RWPE2 (cell line): ENCODE measurements at regions not wholly inside any gene's neighbourhood (a gene's known extent, or its start where the extent isn't known, plus 50 kb on each side); places are given as distances from the start of the nearest gene placed in this dataset.
A peak's percentile ranks its signal among the peaks of the same experiment; 100 is the strongest.

Source experiments
- ATAC-seq: fragments of 200-7000 bp; cut with Tn5 transposase; 3 replicates; pipeline ENCODE4 v1.9.1; 2021; ENCODE audit warnings: low read depth
- DNase-seq: peaks from one replicate; pipeline ENCODE4 v3.0.0-alpha.2; 2020; ENCODE audit warnings: low spot score
- H3K27ac ChIP-seq: fragments of 450-650 bp; 2 replicates; pipeline ENCODE4 v1.5.1; 2017; ENCODE audit warnings: mild to moderate bottlenecking; ENCODE audit not compliant: poor library complexity, severe bottlenecking
- H3K27me3 ChIP-seq: fragments of 250-450 bp; sonication (Bioruptor Pico); 2 replicates; pipeline ENCODE4 v1.5.1; 2021; ENCODE audit warnings: mild to moderate bottlenecking, moderate library complexity; ENCODE audit not compliant: insufficient read depth, poor library complexity, severe bottlenecking
- H3K36me3 ChIP-seq: fragments of 250-450 bp; sonication (Bioruptor Pico); 2 replicates; pipeline ENCODE4 v1.5.1; 2020; ENCODE audit warnings: low read depth, mild to moderate bottlenecking, moderate library complexity
- H3K4me1 ChIP-seq: fragments of 250-450 bp; sonication (Bioruptor Pico); 2 replicates; pipeline ENCODE4 v1.5.1; 2021; ENCODE audit warnings: mild to moderate bottlenecking, moderate library complexity; ENCODE audit not compliant: insufficient read depth, poor library complexity, severe bottlenecking
- H3K4me3 ChIP-seq: fragments of 250-450 bp; sonication (Bioruptor Pico); 2 replicates; pipeline ENCODE4 v1.5.1; 2021; ENCODE audit warnings: mild to moderate bottlenecking, moderate library complexity; ENCODE audit not compliant: severe bottlenecking
- H3K9me3 ChIP-seq: fragments of 250-450 bp; sonication (Bioruptor Pico); 2 replicates; pipeline ENCODE4 v1.5.1; 2021; ENCODE audit warnings: mild to moderate bottlenecking, moderate library complexity; ENCODE audit not compliant: severe bottlenecking
- TF ChIP-seq, protein P1 (sequence below): fragments of 450-650 bp; IDR thresholded peaks from one replicate; pipeline ENCODE4 v1.5.1; 2017; ENCODE audit warnings: mild to moderate bottlenecking, moderate library complexity; ENCODE audit not compliant: poor library complexity, severe bottlenecking

DNA sequence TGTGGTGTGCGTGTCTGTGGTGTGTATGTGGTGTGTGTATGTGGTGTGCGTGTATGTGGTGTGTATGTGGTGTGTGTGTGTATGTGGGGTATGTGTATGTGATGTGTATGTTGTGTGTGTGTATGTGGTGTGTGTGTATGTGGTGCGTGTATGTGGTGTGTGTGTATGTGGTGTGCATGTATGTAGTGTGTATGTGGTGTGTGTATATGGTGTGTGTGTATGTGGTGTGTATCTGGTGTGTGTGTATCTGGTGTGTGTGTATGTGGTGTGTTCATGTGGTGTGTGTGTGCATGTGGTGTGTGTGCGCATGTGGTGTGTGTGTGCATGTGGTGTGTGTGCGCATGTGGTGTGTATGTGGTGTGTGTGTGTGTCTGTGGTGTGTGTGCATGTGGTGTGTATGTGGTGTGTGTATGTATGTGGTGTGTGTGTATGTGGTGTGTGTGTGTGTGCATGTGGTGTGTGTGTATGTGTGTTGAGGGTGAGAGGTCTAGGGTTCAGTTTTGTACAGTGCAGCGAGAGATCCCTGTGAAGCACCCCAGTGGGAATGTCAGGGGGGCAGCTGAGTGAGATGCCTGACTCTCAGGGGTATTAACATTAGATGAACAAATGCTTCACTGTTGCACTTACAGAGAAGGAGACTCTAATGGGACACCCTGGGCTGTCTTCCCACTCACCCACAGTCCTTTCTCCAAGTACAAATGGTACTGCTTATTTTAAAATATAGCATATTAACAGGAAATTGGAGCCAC, 61.3 kb upstream of the MEDAG start:
- peak; percentile 59 for ATAC-seq

DNA sequence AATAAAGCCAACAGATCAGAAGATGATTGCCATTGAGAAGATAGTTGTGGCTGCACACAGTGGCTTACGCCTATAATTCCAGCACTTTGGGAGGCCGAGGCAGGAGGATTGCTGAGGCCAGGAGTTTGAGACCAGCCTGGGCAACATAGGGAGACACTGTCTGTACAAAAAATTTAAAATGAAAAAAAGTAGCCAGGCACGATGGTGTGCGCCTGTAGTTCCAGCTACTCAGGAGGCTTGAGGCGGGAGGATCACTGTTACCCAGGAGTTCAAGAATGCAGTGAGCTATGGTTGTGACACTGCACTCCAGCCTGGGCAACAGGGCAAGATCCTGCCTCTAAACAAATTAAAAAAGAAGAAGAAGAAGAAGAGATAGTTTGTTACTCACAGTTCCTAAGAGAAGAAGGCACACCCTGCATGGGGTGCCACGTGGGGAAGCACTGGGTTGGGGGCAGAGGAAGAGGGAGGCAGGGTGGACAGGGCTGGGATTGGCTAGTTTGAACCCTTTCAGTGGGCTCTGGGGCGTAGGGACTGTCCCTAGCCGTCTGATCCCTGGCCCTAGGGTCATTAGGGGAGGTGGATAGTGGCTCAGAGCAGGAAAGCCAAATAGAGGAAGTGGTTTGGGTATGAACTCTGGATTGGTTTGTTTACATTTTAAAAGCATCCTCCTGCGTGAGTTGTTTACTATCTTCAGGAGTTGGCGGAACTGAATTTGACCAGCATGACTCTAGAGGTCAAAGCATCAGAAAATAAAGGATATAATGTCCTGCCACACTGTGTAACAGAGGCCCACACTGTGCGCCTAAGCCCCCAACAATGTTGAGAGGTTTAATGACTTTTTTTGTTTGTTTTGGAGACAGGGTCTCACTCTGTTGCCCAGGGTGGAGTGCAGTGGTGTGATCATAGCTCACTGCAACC, 60.5 kb upstream of the MEDAG start:
- Histone ChIP-seq H3K4me3 (no peak overlapping the region), H3K27ac (peak overlapping the region; percentile 52), H3K27me3 (no peaks in the 10 kb centered on the region), H3K9me3 (no peaks in the 10 kb centered on the region), H3K4me1 (peaks cover 9% of the 10 kb centered on the region), H3K36me3 (no peaks in the 10 kb centered on the region)
- peak; percentile 22; the same call in 1 of the 3 replicates for ATAC-seq
- no peak for DNase-seq
- TF ChIP-seq, protein P1, sequence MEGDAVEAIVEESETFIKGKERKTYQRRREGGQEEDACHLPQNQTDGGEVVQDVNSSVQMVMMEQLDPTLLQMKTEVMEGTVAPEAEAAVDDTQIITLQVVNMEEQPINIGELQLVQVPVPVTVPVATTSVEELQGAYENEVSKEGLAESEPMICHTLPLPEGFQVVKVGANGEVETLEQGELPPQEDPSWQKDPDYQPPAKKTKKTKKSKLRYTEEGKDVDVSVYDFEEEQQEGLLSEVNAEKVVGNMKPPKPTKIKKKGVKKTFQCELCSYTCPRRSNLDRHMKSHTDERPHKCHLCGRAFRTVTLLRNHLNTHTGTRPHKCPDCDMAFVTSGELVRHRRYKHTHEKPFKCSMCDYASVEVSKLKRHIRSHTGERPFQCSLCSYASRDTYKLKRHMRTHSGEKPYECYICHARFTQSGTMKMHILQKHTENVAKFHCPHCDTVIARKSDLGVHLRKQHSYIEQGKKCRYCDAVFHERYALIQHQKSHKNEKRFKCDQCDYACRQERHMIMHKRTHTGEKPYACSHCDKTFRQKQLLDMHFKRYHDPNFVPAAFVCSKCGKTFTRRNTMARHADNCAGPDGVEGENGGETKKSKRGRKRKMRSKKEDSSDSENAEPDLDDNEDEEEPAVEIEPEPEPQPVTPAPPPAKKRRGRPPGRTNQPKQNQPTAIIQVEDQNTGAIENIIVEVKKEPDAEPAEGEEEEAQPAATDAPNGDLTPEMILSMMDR, result no peak

More for the DNA sequence above, 61.3 kb upstream of the MEDAG start:
- H3K4me1 ChIP-seq, result peaks cover 9% of the 10 kb centered on the region
- H3K36me3 ChIP-seq, result no peaks in the 10 kb centered on the region
- no peaks in the 10 kb centered on the region for H3K27me3 ChIP-seq
- H3K9me3 ChIP-seq, result no peaks in the 10 kb centered on the region
- no peak overlapping the region for H3K4me3 ChIP-seq
- peak overlapping the region; percentile 52 for H3K27ac ChIP-seq
- TF ChIP-seq, protein P1, result no peak
- no peak for DNase-seq

DNA sequence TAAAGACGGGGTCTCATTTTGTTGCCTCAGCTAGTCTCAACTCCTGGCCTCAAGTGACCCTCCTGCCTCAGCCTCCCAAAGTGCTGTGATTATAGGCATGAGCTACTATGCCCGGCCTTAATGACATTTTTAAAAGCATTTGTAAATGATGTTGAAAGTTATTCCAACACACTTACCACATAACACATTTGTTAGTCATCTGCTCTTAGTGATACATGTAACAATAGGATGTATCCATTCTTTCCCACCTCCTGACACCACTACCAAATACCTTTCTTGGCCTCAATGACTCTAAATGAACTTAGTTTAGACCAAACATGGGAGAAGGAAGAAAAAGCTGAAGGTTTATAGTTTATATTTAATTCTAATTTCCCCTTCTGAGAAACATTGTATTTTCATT, 59.8 kb upstream of the MEDAG start:
- H3K4me1 ChIP-seq, result peaks cover 9% of the 10 kb centered on the region
- DNase-seq, result no peak
- H3K9me3 ChIP-seq, result no peaks in the 10 kb centered on the region
- H3K36me3 ChIP-seq, result no peaks in the 10 kb centered on the region
- H3K27ac ChIP-seq, result peak overlapping the region; percentile 52
- no peaks in the 10 kb centered on the region for H3K27me3 ChIP-seq
- peak; percentile 76 for ATAC-seq
- TF ChIP-seq, protein P1, result no peak
- H3K4me3 ChIP-seq, result no peak overlapping the region

DNA sequence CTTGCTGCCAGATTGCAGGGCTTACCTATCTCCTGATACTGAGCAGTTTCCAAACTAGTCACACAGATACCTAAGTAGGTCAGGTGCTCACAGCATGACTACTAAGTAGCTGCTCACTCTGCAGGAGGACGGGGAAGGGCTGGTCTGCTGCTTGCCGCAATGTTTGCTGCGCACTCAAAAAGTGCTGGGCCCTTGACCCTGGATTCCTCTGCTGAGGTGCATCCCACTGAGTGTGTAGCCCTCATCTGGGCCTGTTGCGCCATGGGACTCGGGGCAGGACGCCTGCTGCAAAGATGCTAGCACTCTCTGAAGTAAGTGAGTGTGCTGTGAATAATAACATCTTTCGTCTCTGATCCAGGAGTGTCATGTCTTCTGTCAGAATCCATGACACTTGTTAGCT, 59.2 kb upstream of the MEDAG start:
- Histone ChIP-seq H3K27me3 (no peaks in the 10 kb centered on the region), H3K9me3 (no peaks in the 10 kb centered on the region), H3K27ac (peak overlapping the region; percentile 52), H3K4me3 (no peak overlapping the region), H3K4me1 (peaks cover 9% of the 10 kb centered on the region), H3K36me3 (no peaks in the 10 kb centered on the region)
- ATAC-seq (no peak), DNase-seq (no peak)
- TF ChIP-seq, protein P1, result no peak
